ENCODE measurements at regions not wholly inside any gene's neighbourhood (a gene's known extent, or its start where the extent isn't known, plus 50 kb on each side); places are given as distances from the start of the nearest gene placed in this dataset.

- no peaks in the 10 kb centered on the region for H3K4me1 ChIP-seq (ENCODE audit: low read length)
- TF ChIP-seq EZH2 (optimal IDR thresholded peaks at IDR 0.05; ENCODE audit: low read depth, low read length), result no peak
- TF ChIP-seq CTCF (IDR thresholded peaks at IDR 0.05; ENCODE audit: low read length), result no peak
- TF ChIP-seq EZH2phosphoT487 (IDR thresholded peaks at IDR 0.05; ENCODE audit: low read length), result no peak
Observed at GRCh38 chr6:11434565-11435326, 102.8 kb upstream of the TMEM170B start.

GRCh38 chr6:11433860-11434259, 103.7 kb upstream of the TMEM170B start:
- no peaks in the 10 kb centered on the region for H3K79me2 ChIP-seq (ENCODE audit: low read length)
- H3K36me3 ChIP-seq (replicated peaks; ENCODE audit: insufficient read depth, low read length), result no peaks in the 10 kb centered on the region
- H3K9ac ChIP-seq (ENCODE audit: low read length), result no peak overlapping the region
- H3K9me3 ChIP-seq (replicated peaks; ENCODE audit: insufficient read depth, low read length), result no peaks in the 10 kb centered on the region
- H3F3A ChIP-seq (ENCODE audit: insufficient read depth, low read length), result no peaks in the 10 kb centered on the region
- no peaks in the 10 kb centered on the region for H3K27me3 ChIP-seq (replicated peaks; ENCODE audit: insufficient read depth, low read length)
- H3K4me1 ChIP-seq (ENCODE audit: low read length), result peaks cover 2% of the 10 kb centered on the region; the same call in 1 of the 2 replicates
- no peak overlapping the region for H3K4me2 ChIP-seq (ENCODE audit: low read depth, low read length)
- no peaks in the 10 kb centered on the region for H3K9me2 ChIP-seq (replicated peaks; ENCODE audit: insufficient read depth, low read length)
- no peak for TF ChIP-seq CTCF (IDR thresholded peaks at IDR 0.05; ENCODE audit: low read length)
- TF ChIP-seq EZH2 (optimal IDR thresholded peaks at IDR 0.05; ENCODE audit: low read depth, low read length), result no peak
- TF ChIP-seq EZH2phosphoT487 (IDR thresholded peaks at IDR 0.05; ENCODE audit: low read length), result no peak
- no peak overlapping the region for H3K27ac ChIP-seq (ENCODE audit: low read length)
- H4K20me1 ChIP-seq (ENCODE audit: insufficient read depth, low read length), result no peaks in the 10 kb centered on the region
- H2AFZ ChIP-seq (ENCODE audit: low read length), result no peak overlapping the region
- H3K4me3 ChIP-seq (ENCODE audit: low read length), result no peak overlapping the region
- no peak for DNase-seq

More at GRCh38 chr6:11434565-11435326, 102.8 kb upstream of the TMEM170B start:
- Histone ChIP-seq H2AFZ (ENCODE audit: low read length) (no peak overlapping the region), H3K27me3 (replicated peaks; ENCODE audit: insufficient read depth, low read length) (no peaks in the 10 kb centered on the region), H3F3A (ENCODE audit: insufficient read depth, low read length) (no peaks in the 10 kb centered on the region), H3K4me2 (ENCODE audit: low read depth, low read length) (no peak overlapping the region), H4K20me1 (ENCODE audit: insufficient read depth, low read length) (no peaks in the 10 kb centered on the region), H3K4me3 (ENCODE audit: low read length) (no peak overlapping the region), H3K36me3 (replicated peaks; ENCODE audit: insufficient read depth, low read length) (no peaks in the 10 kb centered on the region), H3K27ac (ENCODE audit: low read length) (no peak overlapping the region), H3K79me2 (ENCODE audit: low read length) (no peaks in the 10 kb centered on the region), H3K9me2 (replicated peaks; ENCODE audit: insufficient read depth, low read length) (no peaks in the 10 kb centered on the region), H3K9ac (ENCODE audit: low read length) (no peak overlapping the region), H3K9me3 (replicated peaks; ENCODE audit: insufficient read depth, low read length) (no peaks in the 10 kb centered on the region)
- DNase-seq, result no peak

- Histone ChIP-seq H3K36me3 (replicated peaks; ENCODE audit: insufficient read depth, low read length) (no peaks in the 10 kb centered on the region), H3K27ac (ENCODE audit: low read length) (no peak overlapping the region), H3F3A (ENCODE audit: insufficient read depth, low read length) (no peaks in the 10 kb centered on the region), H3K9ac (ENCODE audit: low read length) (no peak overlapping the region), H4K20me1 (ENCODE audit: insufficient read depth, low read length) (no peaks in the 10 kb centered on the region), H3K9me3 (replicated peaks; ENCODE audit: insufficient read depth, low read length) (no peaks in the 10 kb centered on the region), H3K4me2 (ENCODE audit: low read depth, low read length) (no peak overlapping the region), H3K27me3 (replicated peaks; ENCODE audit: insufficient read depth, low read length) (no peaks in the 10 kb centered on the region), H3K79me2 (ENCODE audit: low read length) (no peaks in the 10 kb centered on the region), H2AFZ (ENCODE audit: low read length) (no peak overlapping the region), H3K9me2 (replicated peaks; ENCODE audit: insufficient read depth, low read length) (no peaks in the 10 kb centered on the region), H3K4me3 (ENCODE audit: low read length) (no peak overlapping the region), H3K4me1 (ENCODE audit: low read length) (peaks cover 8% of the 10 kb centered on the region; the same call in 1 of the 2 replicates)
- no peak for DNase-seq
- TF ChIP-seq EZH2 (optimal IDR thresholded peaks at IDR 0.05; ENCODE audit: low read depth, low read length), result no peak
- no peak for TF ChIP-seq EZH2phosphoT487 (IDR thresholded peaks at IDR 0.05; ENCODE audit: low read length)
- no peak for TF ChIP-seq CTCF (IDR thresholded peaks at IDR 0.05; ENCODE audit: low read length)
Observed at GRCh38 chr6:11432713-11433450, 104.7 kb upstream of the TMEM170B start.
